Mucosa of gallbladder (tissue), 1 donor: ENCODE measurements at regions not wholly inside any gene's neighbourhood (a gene's known extent, or its start where the extent isn't known, plus 50 kb on each side); places are given as distances from the start of the nearest gene placed in this dataset.
"Not testable (repeated sequence)": the region's sequence is repeated elsewhere in the genome, so short reads cannot be mapped to it uniquely, and the experiment has no call there.

Experiments
- DNase-seq: peaks from one replicate; pipeline ENCODE4 v3.0.0-alpha.2; 2020; ENCODE audit warnings: low spot score
- donor health status: DM: no; HTN: no; CAD: no.

- DNase-seq, result not testable (repeated sequence)
Observed at GRCh38 chr15:20267051-20267730, 274.4 kb downstream of the GOLGA6L6 start.

- not testable (repeated sequence) for DNase-seq
Observed at GRCh38 chr15:20265710-20266109, 275.9 kb downstream of the GOLGA6L6 start.

- not testable (repeated sequence) for DNase-seq
Observed at GRCh38 chr15:20261321-20262280, 280.0 kb downstream of the GOLGA6L6 start.

- not testable (repeated sequence) for DNase-seq
Observed at GRCh38 chr15:20260650-20261049, 280.9 kb downstream of the GOLGA6L6 start.

GRCh38 chr15:20259559-20260190, 281.9 kb downstream of the GOLGA6L6 start:
- not testable (repeated sequence) for DNase-seq

- not testable (repeated sequence) for DNase-seq
Observed at GRCh38 chr15:20256394-20256793, 285.2 kb downstream of the GOLGA6L6 start.

GRCh38 chr15:20255641-20256040, 286.0 kb downstream of the GOLGA6L6 start:
- not testable (repeated sequence) for DNase-seq

GRCh38 chr15:20253047-20253615, 288.5 kb downstream of the GOLGA6L6 start:
- not testable (repeated sequence) for DNase-seq

GRCh38 chr15:20252040-20252439, 289.6 kb downstream of the GOLGA6L6 start:
- DNase-seq, result not testable (repeated sequence)

GRCh38 chr15:20251214-20252005, 290.2 kb downstream of the GOLGA6L6 start:
- DNase-seq, result not testable (repeated sequence)

- not testable (repeated sequence) for DNase-seq
Observed at GRCh38 chr15:20250206-20250605, 291.4 kb downstream of the GOLGA6L6 start.

- DNase-seq, result not testable (repeated sequence)
Observed at GRCh38 chr15:20249677-20249970, 292.0 kb downstream of the GOLGA6L6 start.

- DNase-seq, result not testable (repeated sequence)
Observed at GRCh38 chr15:20248434-20248833, 293.2 kb downstream of the GOLGA6L6 start.

- not testable (repeated sequence) for DNase-seq
Observed at GRCh38 chr15:20247137-20247536, 294.5 kb downstream of the GOLGA6L6 start.

- DNase-seq, result not testable (repeated sequence)
Observed at GRCh38 chr15:20246624-20247023, 295.0 kb downstream of the GOLGA6L6 start.

- DNase-seq, result not testable (repeated sequence)
Observed at GRCh38 chr15:20245856-20246255, 295.7 kb downstream of the GOLGA6L6 start.

- DNase-seq, result not testable (repeated sequence)
Observed at GRCh38 chr15:20244792-20245191, 296.8 kb downstream of the GOLGA6L6 start.

- not testable (repeated sequence) for DNase-seq
Observed at GRCh38 chr15:20243486-20244240, 297.9 kb downstream of the GOLGA6L6 start.

- DNase-seq, result not testable (repeated sequence)
Observed at GRCh38 chr15:20240366-20240917, 301.2 kb downstream of the GOLGA6L6 start.

- not testable (repeated sequence) for DNase-seq
Observed at GRCh38 chr15:20239186-20239585, 302.4 kb downstream of the GOLGA6L6 start.
